ENCODE measurements at regions not wholly inside any gene's neighbourhood (a gene's known extent, or its start where the extent isn't known, plus 50 kb on each side); places are given as distances from the start of the nearest gene placed in this dataset.

GRCh38 chr16:85206472-85207356 lies 94.4 kb upstream of the CIBAR2 start:
- TF ChIP-seq FOXP2 (optimal IDR thresholded peaks at IDR 0.05; ENCODE audit: borderline replicate concordance, extremely low read depth, extremely low read length, insufficient read depth) (no peak), TAF1 (IDR thresholded peaks at IDR 0.05; ENCODE audit: borderline replicate concordance, insufficient read depth, low read length) (peak; percentile 53; the same call in 1 of the 2 replicates)

DNA sequence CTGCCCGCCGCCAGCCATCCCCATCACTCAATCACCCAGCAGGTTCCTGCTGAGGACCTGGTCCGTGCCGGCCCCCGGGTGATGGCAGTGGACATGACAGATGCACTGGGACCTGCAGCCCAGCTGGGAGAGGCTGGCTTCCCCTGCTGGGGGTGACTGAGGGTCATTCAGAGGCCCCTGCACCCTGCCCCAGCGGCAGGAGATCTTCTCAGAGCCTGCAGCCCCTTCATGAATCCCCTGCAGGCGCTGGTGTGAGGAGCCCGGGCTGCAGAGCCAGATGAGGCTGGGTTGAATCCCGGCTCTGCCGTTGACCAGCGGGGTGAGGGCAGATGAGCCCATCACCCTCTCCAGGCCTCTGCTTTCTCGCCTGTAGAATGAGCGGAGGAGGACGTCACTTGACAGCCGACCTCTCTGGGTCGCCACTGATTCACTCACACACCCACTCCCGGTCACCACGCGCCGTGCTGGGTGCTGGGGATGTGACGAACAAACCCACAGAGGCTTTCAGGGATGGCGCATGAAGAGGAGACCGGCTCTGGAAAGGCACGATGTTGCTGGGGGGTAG lies 95.2 kb upstream of the CIBAR2 start:
- TF ChIP-seq POLR2AphosphoS5 (IDR thresholded peaks at IDR 0.05; ENCODE audit: low read depth, low read length): no peak; the same call in 1 of the 2 replicates
- TF ChIP-seq SIN3A (IDR thresholded peaks at IDR 0.05; ENCODE audit: borderline replicate concordance, insufficient read depth, low read length): no peak
- TF ChIP-seq TAF1 (IDR thresholded peaks at IDR 0.05; ENCODE audit: borderline replicate concordance, insufficient read depth, low read length): no peak; the same call in 1 of the 2 replicates
- no peak for TF ChIP-seq FOXP2 (optimal IDR thresholded peaks at IDR 0.05; ENCODE audit: borderline replicate concordance, extremely low read depth, extremely low read length, insufficient read depth)
- TF ChIP-seq, protein P1, sequence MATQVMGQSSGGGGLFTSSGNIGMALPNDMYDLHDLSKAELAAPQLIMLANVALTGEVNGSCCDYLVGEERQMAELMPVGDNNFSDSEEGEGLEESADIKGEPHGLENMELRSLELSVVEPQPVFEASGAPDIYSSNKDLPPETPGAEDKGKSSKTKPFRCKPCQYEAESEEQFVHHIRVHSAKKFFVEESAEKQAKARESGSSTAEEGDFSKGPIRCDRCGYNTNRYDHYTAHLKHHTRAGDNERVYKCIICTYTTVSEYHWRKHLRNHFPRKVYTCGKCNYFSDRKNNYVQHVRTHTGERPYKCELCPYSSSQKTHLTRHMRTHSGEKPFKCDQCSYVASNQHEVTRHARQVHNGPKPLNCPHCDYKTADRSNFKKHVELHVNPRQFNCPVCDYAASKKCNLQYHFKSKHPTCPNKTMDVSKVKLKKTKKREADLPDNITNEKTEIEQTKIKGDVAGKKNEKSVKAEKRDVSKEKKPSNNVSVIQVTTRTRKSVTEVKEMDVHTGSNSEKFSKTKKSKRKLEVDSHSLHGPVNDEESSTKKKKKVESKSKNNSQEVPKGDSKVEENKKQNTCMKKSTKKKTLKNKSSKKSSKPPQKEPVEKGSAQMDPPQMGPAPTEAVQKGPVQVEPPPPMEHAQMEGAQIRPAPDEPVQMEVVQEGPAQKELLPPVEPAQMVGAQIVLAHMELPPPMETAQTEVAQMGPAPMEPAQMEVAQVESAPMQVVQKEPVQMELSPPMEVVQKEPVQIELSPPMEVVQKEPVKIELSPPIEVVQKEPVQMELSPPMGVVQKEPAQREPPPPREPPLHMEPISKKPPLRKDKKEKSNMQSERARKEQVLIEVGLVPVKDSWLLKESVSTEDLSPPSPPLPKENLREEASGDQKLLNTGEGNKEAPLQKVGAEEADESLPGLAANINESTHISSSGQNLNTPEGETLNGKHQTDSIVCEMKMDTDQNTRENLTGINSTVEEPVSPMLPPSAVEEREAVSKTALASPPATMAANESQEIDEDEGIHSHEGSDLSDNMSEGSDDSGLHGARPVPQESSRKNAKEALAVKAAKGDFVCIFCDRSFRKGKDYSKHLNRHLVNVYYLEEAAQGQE (IDR thresholded peaks at IDR 0.05; ENCODE audit: insufficient read depth in 1 of 2, low read depth in 2 of 2, low read length in 2 of 2): no peak

DNA sequence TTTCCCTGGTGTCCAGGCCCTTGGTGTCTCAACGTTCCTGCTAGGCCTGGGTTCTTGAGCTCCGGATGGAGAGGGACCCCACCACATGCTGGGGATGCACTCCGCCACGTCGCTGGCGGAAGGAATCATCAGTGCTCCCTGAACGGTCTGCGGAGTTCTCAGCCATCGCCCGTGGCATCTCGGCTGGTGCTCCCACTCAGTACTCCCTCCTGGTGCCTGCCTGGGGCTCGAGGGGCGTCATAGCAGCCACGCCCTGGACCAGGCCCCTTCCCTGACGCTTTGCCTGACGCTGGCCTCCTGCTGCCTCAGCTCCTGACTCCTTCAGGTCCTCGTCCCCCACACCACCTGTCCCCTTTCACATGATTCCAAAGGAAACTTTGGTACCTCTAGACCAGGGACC lies 95.9 kb upstream of the CIBAR2 start:
- TF ChIP-seq, protein P1 (IDR thresholded peaks at IDR 0.05; ENCODE audit: insufficient read depth in 1 of 2, low read depth in 2 of 2, low read length in 2 of 2): no peak
- TF ChIP-seq POLR2AphosphoS5 (IDR thresholded peaks at IDR 0.05; ENCODE audit: low read depth, low read length): no peak
- no peak for TF ChIP-seq TAF1 (IDR thresholded peaks at IDR 0.05; ENCODE audit: borderline replicate concordance, insufficient read depth, low read length)
- no peak for TF ChIP-seq FOXP2 (optimal IDR thresholded peaks at IDR 0.05; ENCODE audit: borderline replicate concordance, extremely low read depth, extremely low read length, insufficient read depth)
- no peak for TF ChIP-seq SIN3A (IDR thresholded peaks at IDR 0.05; ENCODE audit: borderline replicate concordance, insufficient read depth, low read length)

DNA sequence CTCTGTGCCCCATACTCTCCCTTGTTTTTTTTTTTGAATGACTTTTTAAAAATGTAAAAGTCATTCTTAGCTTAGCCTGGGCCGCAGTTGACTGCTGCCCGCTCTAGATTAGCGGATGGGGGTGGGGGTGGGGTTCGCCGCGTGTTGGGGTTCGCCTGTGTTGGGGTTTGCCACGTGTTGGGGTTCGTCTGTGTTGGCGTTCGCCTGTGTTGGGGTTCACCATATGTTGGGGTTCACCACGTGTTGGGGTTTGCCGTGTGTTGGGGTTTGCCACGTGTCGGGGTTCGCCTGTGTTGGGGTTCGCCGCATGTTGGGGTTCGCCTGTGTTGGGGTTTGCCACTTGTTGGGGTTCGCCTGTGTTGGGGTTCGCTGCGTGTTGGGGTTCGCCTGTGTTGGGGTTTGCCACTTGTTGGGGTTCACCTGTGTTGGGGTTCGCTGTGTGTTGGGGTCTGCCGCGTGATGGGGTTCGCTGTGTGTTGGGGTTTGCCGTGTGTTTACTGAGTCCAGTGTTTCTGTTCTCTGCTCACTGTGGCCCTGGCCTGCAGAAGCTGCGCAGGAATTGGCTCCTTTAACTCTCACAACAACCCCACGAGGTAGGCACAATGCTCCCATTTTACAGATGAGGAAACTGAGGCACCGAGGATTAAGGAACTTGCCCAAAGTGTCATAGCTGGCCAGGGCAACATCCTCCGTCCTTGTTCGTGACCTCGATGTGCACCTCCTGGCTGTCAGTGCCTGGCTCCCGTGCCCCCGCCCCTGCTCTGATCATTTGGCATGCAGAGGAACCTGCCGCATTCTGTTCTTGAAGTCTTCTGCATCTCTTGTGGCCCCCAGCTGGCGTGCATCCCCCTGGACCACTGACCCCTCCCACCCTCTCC lies 96.6 kb upstream of the CIBAR2 start:
- TF ChIP-seq POLR2AphosphoS5 (IDR thresholded peaks at IDR 0.05; ENCODE audit: low read depth, low read length) (no peak), FOXP2 (optimal IDR thresholded peaks at IDR 0.05; ENCODE audit: borderline replicate concordance, extremely low read depth, extremely low read length, insufficient read depth) (no peak), SIN3A (IDR thresholded peaks at IDR 0.05; ENCODE audit: borderline replicate concordance, insufficient read depth, low read length) (no peak), TAF1 (IDR thresholded peaks at IDR 0.05; ENCODE audit: borderline replicate concordance, insufficient read depth, low read length) (no peak)
- TF ChIP-seq, protein P1 (IDR thresholded peaks at IDR 0.05; ENCODE audit: insufficient read depth in 1 of 2, low read depth in 2 of 2, low read length in 2 of 2): no peak

DNA sequence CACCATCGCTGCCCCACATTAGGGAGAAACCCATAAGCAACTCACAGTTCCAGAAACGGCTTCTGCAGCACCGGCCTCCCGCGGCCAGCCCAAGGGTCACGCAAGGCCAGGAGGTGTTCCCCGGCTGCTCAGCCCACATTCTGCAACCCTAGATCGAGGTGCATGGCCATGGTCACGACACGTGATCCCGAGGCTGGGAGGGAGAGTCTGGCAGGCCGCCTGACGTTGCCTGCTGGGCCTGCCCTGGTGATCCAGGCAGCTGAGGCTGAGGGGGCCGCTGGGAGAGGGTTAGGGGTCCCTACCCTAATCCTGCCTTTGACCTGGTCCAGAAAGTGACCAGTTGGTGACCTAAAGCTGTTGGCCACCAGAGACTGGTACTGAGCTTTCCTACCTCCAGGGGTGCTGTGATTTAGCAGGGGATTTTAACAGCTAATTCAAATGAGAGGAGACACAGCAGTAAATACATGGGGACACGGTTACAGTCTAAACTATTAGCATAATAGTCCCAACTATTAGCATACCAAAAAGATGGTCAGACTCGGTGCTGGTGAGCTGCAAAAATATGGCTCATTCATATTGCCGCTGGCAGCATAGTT lies 97.4 kb upstream of the CIBAR2 start:
- no peak for TF ChIP-seq SIN3A (IDR thresholded peaks at IDR 0.05; ENCODE audit: borderline replicate concordance, insufficient read depth, low read length)
- no peak for TF ChIP-seq FOXP2 (optimal IDR thresholded peaks at IDR 0.05; ENCODE audit: borderline replicate concordance, extremely low read depth, extremely low read length, insufficient read depth)
- TF ChIP-seq POLR2AphosphoS5 (IDR thresholded peaks at IDR 0.05; ENCODE audit: low read depth, low read length): no peak
- no peak for TF ChIP-seq TAF1 (IDR thresholded peaks at IDR 0.05; ENCODE audit: borderline replicate concordance, insufficient read depth, low read length)
- TF ChIP-seq, protein P1 (IDR thresholded peaks at IDR 0.05; ENCODE audit: insufficient read depth in 1 of 2, low read depth in 2 of 2, low read length in 2 of 2): no peak
